ENCODE measurements at regions not wholly inside any gene's neighbourhood (a gene's known extent, or its start where the extent isn't known, plus 50 kb on each side); places are given as distances from the start of the nearest gene placed in this dataset.

- no peak for TF ChIP-seq TAF1 (CRISPR knock-in tag; IDR thresholded peaks at IDR 0.05)
- no peak for TF ChIP-seq HNRNPH1 (optimal IDR thresholded peaks at IDR 0.05; ENCODE audit: low read depth, low read length)
Measured at GRCh38 chr1:19585507-19585906, 58.6 kb upstream of the NBL1 start.
